ENCODE measurements at regions not wholly inside any gene's neighbourhood (a gene's known extent, or its start where the extent isn't known, plus 50 kb on each side); places are given as distances from the start of the nearest gene placed in this dataset.
A peak's percentile ranks its signal among the peaks of the same experiment; 100 is the strongest.

DNA sequence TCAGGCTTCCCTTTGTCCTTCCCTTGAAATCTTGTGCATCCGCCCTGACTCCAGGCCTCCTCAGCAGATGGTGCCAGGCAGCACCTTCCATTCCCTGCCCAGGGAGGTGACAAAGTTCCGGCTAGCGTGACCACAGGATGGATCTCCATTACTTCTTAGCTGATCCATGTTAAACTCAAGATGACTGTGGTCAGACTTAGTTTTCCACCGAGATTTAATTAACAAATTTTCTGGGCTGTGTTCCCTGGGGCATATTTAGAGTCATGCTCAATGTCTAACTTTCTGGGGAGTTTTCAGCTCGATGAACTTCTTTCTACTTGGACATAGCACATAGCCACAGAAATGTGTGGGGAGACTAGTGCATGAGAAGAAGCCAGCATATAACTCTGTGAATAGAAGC lies 215.1 kb upstream of the SFRP2 start:
- Histone ChIP-seq H3K36me3 (ENCODE audit: insufficient read depth, low read length) (no peaks in the 10 kb centered on the region), H3K9ac (ENCODE audit: low read length) (no peak overlapping the region), H3K4me1 (ENCODE audit: insufficient read depth, low read length) (peaks cover 6% of the 10 kb centered on the region), H2AFZ (ENCODE audit: low read depth, low read length) (no peak overlapping the region), H3K4me2 (ENCODE audit: low read length) (no peak overlapping the region), H3K9me3 (ENCODE audit: insufficient read depth, low read depth, low read length) (no peaks in the 10 kb centered on the region), H4K20me1 (ENCODE audit: insufficient read depth, low read length) (no peaks in the 10 kb centered on the region), H3K27me3 (ENCODE audit: insufficient read depth, low read length) (no peaks in the 10 kb centered on the region), H3K4me3 (ENCODE audit: insufficient read depth, low read depth, low read length) (no peak overlapping the region), H3K79me2 (ENCODE audit: insufficient read depth, low read length) (no peaks in the 10 kb centered on the region), H3K27ac (ENCODE audit: low read depth, low read length) (peak overlapping the region; percentile 45)
- H3K4me3 Mint-ChIP-seq (ENCODE audit: unreplicated experiment) = no peak overlapping the region
- peaks cover 6% of the 10 kb centered on the region for H3K9me3 Mint-ChIP-seq (ENCODE audit: unreplicated experiment)
- H3K27me3 Mint-ChIP-seq (ENCODE audit: low read depth, unreplicated experiment) = no peaks in the 10 kb centered on the region
- no peaks in the 10 kb centered on the region for H3K36me3 Mint-ChIP-seq (ENCODE audit: low read depth, unreplicated experiment)
- peak; percentile 23 for DNase-seq (ENCODE audit: low read depth)
- H3K27ac Mint-ChIP-seq (ENCODE audit: unreplicated experiment) = peak overlapping the region; percentile 60
- TF ChIP-seq EZH2 (IDR thresholded peaks at IDR 0.05; ENCODE audit: insufficient read depth, low read length) = no peak
- TF ChIP-seq, protein P1, sequence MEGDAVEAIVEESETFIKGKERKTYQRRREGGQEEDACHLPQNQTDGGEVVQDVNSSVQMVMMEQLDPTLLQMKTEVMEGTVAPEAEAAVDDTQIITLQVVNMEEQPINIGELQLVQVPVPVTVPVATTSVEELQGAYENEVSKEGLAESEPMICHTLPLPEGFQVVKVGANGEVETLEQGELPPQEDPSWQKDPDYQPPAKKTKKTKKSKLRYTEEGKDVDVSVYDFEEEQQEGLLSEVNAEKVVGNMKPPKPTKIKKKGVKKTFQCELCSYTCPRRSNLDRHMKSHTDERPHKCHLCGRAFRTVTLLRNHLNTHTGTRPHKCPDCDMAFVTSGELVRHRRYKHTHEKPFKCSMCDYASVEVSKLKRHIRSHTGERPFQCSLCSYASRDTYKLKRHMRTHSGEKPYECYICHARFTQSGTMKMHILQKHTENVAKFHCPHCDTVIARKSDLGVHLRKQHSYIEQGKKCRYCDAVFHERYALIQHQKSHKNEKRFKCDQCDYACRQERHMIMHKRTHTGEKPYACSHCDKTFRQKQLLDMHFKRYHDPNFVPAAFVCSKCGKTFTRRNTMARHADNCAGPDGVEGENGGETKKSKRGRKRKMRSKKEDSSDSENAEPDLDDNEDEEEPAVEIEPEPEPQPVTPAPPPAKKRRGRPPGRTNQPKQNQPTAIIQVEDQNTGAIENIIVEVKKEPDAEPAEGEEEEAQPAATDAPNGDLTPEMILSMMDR (IDR thresholded peaks at IDR 0.05; ENCODE audit: insufficient read depth, low read depth, low read length) = no peak
- peaks cover 20% of the 10 kb centered on the region for H3K4me1 Mint-ChIP-seq (ENCODE audit: low read depth, unreplicated experiment)
- FAIRE-seq = no peak

DNA sequence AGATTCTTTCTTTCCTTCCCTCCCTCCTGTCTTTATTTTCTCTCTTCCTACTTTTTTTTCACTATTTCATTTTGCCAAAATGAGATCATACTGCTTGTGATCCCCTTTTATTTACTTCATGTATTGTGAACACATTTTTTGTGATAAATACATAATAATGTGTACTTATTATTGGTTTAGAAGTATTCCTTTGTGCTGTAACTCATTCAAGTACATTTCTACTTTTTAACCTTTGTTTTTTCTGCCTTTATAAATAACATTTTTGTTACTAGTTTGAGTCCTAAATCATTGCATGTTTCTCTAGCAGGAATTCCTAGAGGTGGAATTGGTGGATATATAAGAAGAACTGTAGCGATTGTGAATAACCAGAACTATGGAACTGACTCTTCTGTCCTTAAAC lies 214.5 kb upstream of the SFRP2 start:
- peaks cover 6% of the 10 kb centered on the region for H3K4me1 ChIP-seq (ENCODE audit: insufficient read depth, low read length)
- peaks cover 6% of the 10 kb centered on the region for H3K9me3 Mint-ChIP-seq (ENCODE audit: unreplicated experiment)
- DNase-seq (ENCODE audit: low read depth) (no peak), FAIRE-seq (no peak)
- no peak overlapping the region for H3K4me3 Mint-ChIP-seq (ENCODE audit: unreplicated experiment)
- no peak overlapping the region for H3K27ac ChIP-seq (ENCODE audit: low read depth, low read length)
- no peaks in the 10 kb centered on the region for H3K36me3 Mint-ChIP-seq (ENCODE audit: low read depth, unreplicated experiment)
- no peak overlapping the region for H3K4me2 ChIP-seq (ENCODE audit: low read length)
- no peaks in the 10 kb centered on the region for H3K79me2 ChIP-seq (ENCODE audit: insufficient read depth, low read length)
- H4K20me1 ChIP-seq (ENCODE audit: insufficient read depth, low read length) = no peaks in the 10 kb centered on the region
- H3K27ac Mint-ChIP-seq (ENCODE audit: unreplicated experiment) = peak overlapping the region; percentile 60
- peaks cover 20% of the 10 kb centered on the region for H3K4me1 Mint-ChIP-seq (ENCODE audit: low read depth, unreplicated experiment)
- H3K4me3 ChIP-seq (ENCODE audit: insufficient read depth, low read depth, low read length) = no peak overlapping the region
- H3K9me3 ChIP-seq (ENCODE audit: insufficient read depth, low read depth, low read length) = no peaks in the 10 kb centered on the region
- H3K36me3 ChIP-seq (ENCODE audit: insufficient read depth, low read length) = no peaks in the 10 kb centered on the region
- H3K27me3 Mint-ChIP-seq (ENCODE audit: low read depth, unreplicated experiment) = no peaks in the 10 kb centered on the region
- TF ChIP-seq, protein P1 (IDR thresholded peaks at IDR 0.05; ENCODE audit: insufficient read depth, low read depth, low read length) = no peak
- no peak for TF ChIP-seq EZH2 (IDR thresholded peaks at IDR 0.05; ENCODE audit: insufficient read depth, low read length)
- no peak overlapping the region for H2AFZ ChIP-seq (ENCODE audit: low read depth, low read length)
- no peak overlapping the region for H3K9ac ChIP-seq (ENCODE audit: low read length)
- H3K27me3 ChIP-seq (ENCODE audit: insufficient read depth, low read length) = no peaks in the 10 kb centered on the region

DNA sequence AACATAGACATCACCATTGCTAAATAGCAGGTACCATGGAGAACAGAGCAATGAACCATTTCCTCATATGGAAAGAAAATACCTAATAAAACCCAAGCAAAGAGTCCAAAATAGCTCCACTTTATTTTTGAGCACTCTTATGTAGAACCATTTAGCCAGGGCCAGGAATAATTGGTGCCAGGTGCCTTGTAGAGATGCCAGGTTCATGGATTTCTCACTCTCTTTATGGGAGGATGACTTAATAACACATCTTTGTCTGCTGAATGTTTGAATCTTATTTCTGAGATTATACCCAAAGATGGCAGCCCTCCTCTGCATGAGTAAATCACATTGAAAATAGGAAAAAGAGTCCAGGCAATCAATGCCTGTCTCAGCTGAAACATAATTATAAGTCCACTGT lies 212.3 kb upstream of the SFRP2 start:
- Histone ChIP-seq H3K4me3 (ENCODE audit: insufficient read depth, low read depth, low read length) (no peak overlapping the region), H3K9me3 (ENCODE audit: insufficient read depth, low read depth, low read length) (no peaks in the 10 kb centered on the region), H3K27ac (ENCODE audit: low read depth, low read length) (no peak overlapping the region), H3K27me3 (ENCODE audit: insufficient read depth, low read length) (no peaks in the 10 kb centered on the region), H3K4me1 (ENCODE audit: insufficient read depth, low read length) (peaks cover 6% of the 10 kb centered on the region), H3K36me3 (ENCODE audit: insufficient read depth, low read length) (no peaks in the 10 kb centered on the region), H4K20me1 (ENCODE audit: insufficient read depth, low read length) (no peaks in the 10 kb centered on the region), H2AFZ (ENCODE audit: low read depth, low read length) (no peak overlapping the region), H3K9ac (ENCODE audit: low read length) (no peak overlapping the region), H3K79me2 (ENCODE audit: insufficient read depth, low read length) (no peaks in the 10 kb centered on the region), H3K4me2 (ENCODE audit: low read length) (no peak overlapping the region)
- Mint-ChIP-seq H3K9me3 (ENCODE audit: unreplicated experiment) (peaks cover 5% of the 10 kb centered on the region), H3K4me3 (ENCODE audit: unreplicated experiment) (no peak overlapping the region), H3K27me3 (ENCODE audit: low read depth, unreplicated experiment) (no peaks in the 10 kb centered on the region), H3K4me1 (ENCODE audit: low read depth, unreplicated experiment) (peaks cover 18% of the 10 kb centered on the region), H3K27ac (ENCODE audit: unreplicated experiment) (no peak overlapping the region), H3K36me3 (ENCODE audit: low read depth, unreplicated experiment) (no peaks in the 10 kb centered on the region)
- TF ChIP-seq, protein P1 (IDR thresholded peaks at IDR 0.05; ENCODE audit: insufficient read depth, low read depth, low read length) = no peak
- no peak for TF ChIP-seq EZH2 (IDR thresholded peaks at IDR 0.05; ENCODE audit: insufficient read depth, low read length)
- DNase-seq (ENCODE audit: low read depth) (no peak), FAIRE-seq (no peak)
